Calu3 (cell line): ENCODE measurements at regions not wholly inside any gene's neighbourhood (a gene's known extent, or its start where the extent isn't known, plus 50 kb on each side); places are given as distances from the start of the nearest gene placed in this dataset.

Source experiments
- BruUV-seq: library from RNA; stranded (reverse); fragments of 400-500 nt; replicated peaks from 2 replicates; lab custom pipeline; 2021; lab: Mats Ljungman, UMichigan
- CTCF ChIA-PET: fragments of 300-600 bp; sonication (Branson Sonifier 250); formaldehyde crosslinking; loops from one replicate; lab custom pipeline; 2022; ENCODE audit warnings: antibody characterized with exemption; lab: Charles Lee
- DNase-seq: peaks from one replicate; pipeline ENCODE4 v3.0.0; 2022
- H3K27ac Mint-ChIP-seq: one replicate; pipeline ENCODE4 v1.8.0; 2022; ENCODE audit warnings: mixed read lengths; ENCODE audit not compliant: unreplicated experiment
- H3K27me3 Mint-ChIP-seq: one replicate; pipeline ENCODE4 v1.8.0; 2022; ENCODE audit warnings: mixed read lengths; ENCODE audit not compliant: unreplicated experiment
- H3K36me3 Mint-ChIP-seq: one replicate; pipeline ENCODE4 v1.8.0; 2022; ENCODE audit warnings: mild to moderate bottlenecking, moderate library complexity, mixed read lengths; ENCODE audit not compliant: insufficient read depth, unreplicated experiment
- H3K4me1 Mint-ChIP-seq: one replicate; pipeline ENCODE4 v1.8.0; 2022; ENCODE audit warnings: mild to moderate bottlenecking, low read depth, mixed read lengths; ENCODE audit not compliant: unreplicated experiment
- H3K4me3 Mint-ChIP-seq: one replicate; pipeline ENCODE4 v1.8.0; 2022; ENCODE audit warnings: mild to moderate bottlenecking, low read depth, moderate library complexity, mixed read lengths; ENCODE audit not compliant: unreplicated experiment
- H3K9me3 Mint-ChIP-seq: one replicate; pipeline ENCODE4 v1.8.0; 2022; ENCODE audit warnings: low read depth, mixed read lengths; ENCODE audit not compliant: unreplicated experiment
- CTCF ChIP-seq: fragments of 200-600 bp; IDR thresholded peaks from one replicate; pipeline ENCODE4 v1.8.0; 2022; ENCODE audit warnings: antibody characterized with exemption; ENCODE audit not compliant: unreplicated experiment
- intact Hi-C: fragments of 100-400 bp; cut with micrococcal nuclease; formaldehyde crosslinking; loops from one replicate; pipeline ENCODE4 v1.10.0; 2022; ENCODE audit not compliant: unreplicated experiment

- peaks cover 65% of the 10 kb centered on the region for H3K27me3 Mint-ChIP-seq
- intact Hi-C loops = no loop called here
- CTCF ChIA-PET = no interaction called here
- no peak overlapping the region for H3K4me3 Mint-ChIP-seq
- BruUV-seq = no TSS peak
- no peaks in the 10 kb centered on the region for H3K4me1 Mint-ChIP-seq
- TF ChIP-seq CTCF = no peak
- no peak overlapping the region for H3K27ac Mint-ChIP-seq
- no peak for DNase-seq
- no peaks in the 10 kb centered on the region for H3K36me3 Mint-ChIP-seq
- H3K9me3 Mint-ChIP-seq = no peaks in the 10 kb centered on the region
Observed at GRCh38 chr10:42995537-42995936, 81.3 kb upstream of the RET start.

- intact Hi-C loops = no loop called here
- no peak for TF ChIP-seq CTCF
- Mint-ChIP-seq H3K9me3 (no peaks in the 10 kb centered on the region), H3K27me3 (peaks cover 74% of the 10 kb centered on the region), H3K27ac (no peak overlapping the region), H3K4me1 (no peaks in the 10 kb centered on the region), H3K36me3 (no peaks in the 10 kb centered on the region), H3K4me3 (no peak overlapping the region)
- BruUV-seq = no TSS peak
- CTCF ChIA-PET = interaction anchor here (0.6 kb wide), 1 partner anchor 86 kb away, joined by 7 read pairs; no protein-coding TSS in a partner anchor
- DNase-seq = no peak
Observed at GRCh38 chr10:42996588-42996987, 80.3 kb upstream of the RET start.

- TF ChIP-seq CTCF = no peak
- Mint-ChIP-seq H3K27me3 (peaks cover 81% of the 10 kb centered on the region), H3K27ac (no peak overlapping the region), H3K36me3 (no peaks in the 10 kb centered on the region), H3K9me3 (no peaks in the 10 kb centered on the region), H3K4me1 (no peaks in the 10 kb centered on the region), H3K4me3 (no peak overlapping the region)
- CTCF ChIA-PET = interaction anchor here (0.6 kb wide), 1 partner anchor 86 kb away, joined by 7 read pairs; no protein-coding TSS in a partner anchor
- no TSS peak for BruUV-seq
- DNase-seq = no peak
- intact Hi-C loops = no loop called here
Observed at GRCh38 chr10:42997151-42997848, 79.6 kb upstream of the RET start.

- Mint-ChIP-seq H3K4me1 (no peaks in the 10 kb centered on the region), H3K9me3 (no peaks in the 10 kb centered on the region), H3K36me3 (no peaks in the 10 kb centered on the region), H3K27ac (no peak overlapping the region), H3K27me3 (peaks cover 87% of the 10 kb centered on the region), H3K4me3 (no peak overlapping the region)
- CTCF ChIA-PET = no interaction called here
- intact Hi-C loops = no loop called here
- no peak for TF ChIP-seq CTCF
- BruUV-seq = no TSS peak
- DNase-seq = no peak
Observed at GRCh38 chr10:42997849-42998165, 79.1 kb upstream of the RET start.
